ENCODE measurements at regions not wholly inside any gene's neighbourhood (a gene's known extent, or its start where the extent isn't known, plus 50 kb on each side); places are given as distances from the start of the nearest gene placed in this dataset.

DNA sequence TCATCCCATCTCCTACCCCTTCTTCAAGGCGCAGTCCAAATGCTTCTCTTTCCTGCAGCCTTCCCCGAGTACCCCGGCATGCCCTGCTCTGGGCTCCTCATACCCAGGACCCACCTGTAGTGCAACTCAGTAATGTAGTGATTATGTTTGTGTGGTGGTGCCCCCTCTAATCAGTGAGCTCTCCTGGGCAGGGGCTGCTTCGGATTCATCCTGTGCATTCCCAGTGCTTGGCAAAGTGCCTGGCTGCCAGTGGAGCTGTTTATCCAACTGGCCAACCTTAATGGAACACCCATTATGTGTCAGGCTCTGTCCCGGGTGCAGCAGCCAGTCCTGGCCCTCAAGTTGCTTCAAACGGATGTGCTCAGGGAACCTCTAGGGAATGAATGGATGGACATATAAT, 174.4 kb upstream of the LINGO1 start (continued):
- TF ChIP-seq, protein P1, sequence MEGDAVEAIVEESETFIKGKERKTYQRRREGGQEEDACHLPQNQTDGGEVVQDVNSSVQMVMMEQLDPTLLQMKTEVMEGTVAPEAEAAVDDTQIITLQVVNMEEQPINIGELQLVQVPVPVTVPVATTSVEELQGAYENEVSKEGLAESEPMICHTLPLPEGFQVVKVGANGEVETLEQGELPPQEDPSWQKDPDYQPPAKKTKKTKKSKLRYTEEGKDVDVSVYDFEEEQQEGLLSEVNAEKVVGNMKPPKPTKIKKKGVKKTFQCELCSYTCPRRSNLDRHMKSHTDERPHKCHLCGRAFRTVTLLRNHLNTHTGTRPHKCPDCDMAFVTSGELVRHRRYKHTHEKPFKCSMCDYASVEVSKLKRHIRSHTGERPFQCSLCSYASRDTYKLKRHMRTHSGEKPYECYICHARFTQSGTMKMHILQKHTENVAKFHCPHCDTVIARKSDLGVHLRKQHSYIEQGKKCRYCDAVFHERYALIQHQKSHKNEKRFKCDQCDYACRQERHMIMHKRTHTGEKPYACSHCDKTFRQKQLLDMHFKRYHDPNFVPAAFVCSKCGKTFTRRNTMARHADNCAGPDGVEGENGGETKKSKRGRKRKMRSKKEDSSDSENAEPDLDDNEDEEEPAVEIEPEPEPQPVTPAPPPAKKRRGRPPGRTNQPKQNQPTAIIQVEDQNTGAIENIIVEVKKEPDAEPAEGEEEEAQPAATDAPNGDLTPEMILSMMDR (CRISPR knock-in tag; IDR thresholded peaks at IDR 0.05): no peak
- TF ChIP-seq, protein P2, sequence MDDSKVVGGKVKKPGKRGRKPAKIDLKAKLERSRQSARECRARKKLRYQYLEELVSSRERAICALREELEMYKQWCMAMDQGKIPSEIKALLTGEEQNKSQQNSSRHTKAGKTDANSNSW (CRISPR knock-in tag; IDR thresholded peaks at IDR 0.05; ENCODE audit: borderline replicate concordance): no peak
- no peak for TF ChIP-seq THYN1 (CRISPR knock-in tag; IDR thresholded peaks at IDR 0.05; ENCODE audit: borderline replicate concordance, low read depth)
- TF ChIP-seq, protein P3, sequence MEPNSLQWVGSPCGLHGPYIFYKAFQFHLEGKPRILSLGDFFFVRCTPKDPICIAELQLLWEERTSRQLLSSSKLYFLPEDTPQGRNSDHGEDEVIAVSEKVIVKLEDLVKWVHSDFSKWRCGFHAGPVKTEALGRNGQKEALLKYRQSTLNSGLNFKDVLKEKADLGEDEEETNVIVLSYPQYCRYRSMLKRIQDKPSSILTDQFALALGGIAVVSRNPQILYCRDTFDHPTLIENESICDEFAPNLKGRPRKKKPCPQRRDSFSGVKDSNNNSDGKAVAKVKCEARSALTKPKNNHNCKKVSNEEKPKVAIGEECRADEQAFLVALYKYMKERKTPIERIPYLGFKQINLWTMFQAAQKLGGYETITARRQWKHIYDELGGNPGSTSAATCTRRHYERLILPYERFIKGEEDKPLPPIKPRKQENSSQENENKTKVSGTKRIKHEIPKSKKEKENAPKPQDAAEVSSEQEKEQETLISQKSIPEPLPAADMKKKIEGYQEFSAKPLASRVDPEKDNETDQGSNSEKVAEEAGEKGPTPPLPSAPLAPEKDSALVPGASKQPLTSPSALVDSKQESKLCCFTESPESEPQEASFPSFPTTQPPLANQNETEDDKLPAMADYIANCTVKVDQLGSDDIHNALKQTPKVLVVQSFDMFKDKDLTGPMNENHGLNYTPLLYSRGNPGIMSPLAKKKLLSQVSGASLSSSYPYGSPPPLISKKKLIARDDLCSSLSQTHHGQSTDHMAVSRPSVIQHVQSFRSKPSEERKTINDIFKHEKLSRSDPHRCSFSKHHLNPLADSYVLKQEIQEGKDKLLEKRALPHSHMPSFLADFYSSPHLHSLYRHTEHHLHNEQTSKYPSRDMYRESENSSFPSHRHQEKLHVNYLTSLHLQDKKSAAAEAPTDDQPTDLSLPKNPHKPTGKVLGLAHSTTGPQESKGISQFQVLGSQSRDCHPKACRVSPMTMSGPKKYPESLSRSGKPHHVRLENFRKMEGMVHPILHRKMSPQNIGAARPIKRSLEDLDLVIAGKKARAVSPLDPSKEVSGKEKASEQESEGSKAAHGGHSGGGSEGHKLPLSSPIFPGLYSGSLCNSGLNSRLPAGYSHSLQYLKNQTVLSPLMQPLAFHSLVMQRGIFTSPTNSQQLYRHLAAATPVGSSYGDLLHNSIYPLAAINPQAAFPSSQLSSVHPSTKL (CRISPR knock-in tag; IDR thresholded peaks at IDR 0.05): no peak

DNA sequence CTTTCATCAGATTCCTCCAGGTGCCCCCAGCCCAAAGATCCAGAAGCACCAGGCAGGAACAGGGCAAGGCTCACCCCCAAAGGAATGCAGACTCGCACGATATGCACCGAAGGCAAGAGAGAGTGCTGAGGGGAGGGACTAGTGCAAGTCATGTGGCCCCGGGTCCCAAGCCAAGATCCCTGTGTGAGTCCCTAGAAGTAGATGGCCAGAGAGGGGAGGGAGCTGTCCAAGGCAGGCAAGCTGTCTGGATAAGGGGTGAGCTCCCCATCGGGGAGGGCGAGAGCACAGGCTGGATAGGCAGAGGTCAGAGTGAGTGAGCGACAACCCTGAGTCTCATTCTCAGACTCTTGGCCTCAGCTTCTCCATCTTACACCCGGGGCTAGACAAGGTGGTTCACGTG, 171.5 kb upstream of the LINGO1 start:
- Histone ChIP-seq H4K20me1 (ENCODE audit: insufficient read depth, low read length) (no peaks in the 10 kb centered on the region), H3K79me2 (ENCODE audit: insufficient read depth, low read length) (no peaks in the 10 kb centered on the region), H3K9ac (ENCODE audit: insufficient read depth, low read depth, low read length) (no peak overlapping the region), H2AFZ (ENCODE audit: low read length) (no peak overlapping the region), H3K9me3 (ENCODE audit: low read length) (no peaks in the 10 kb centered on the region), H3K27ac (ENCODE audit: extremely low read length, insufficient read depth, low read length) (no peak overlapping the region), H3K27me3 (ENCODE audit: control insufficient read depth in 1 of 2, insufficient read depth in 2 of 2, low read length in 2 of 2) (peaks cover 1 to 3% of the 10 kb centered on the region in 2 experiments; a peak in 3 of 5 replicates), H3K4me1 (ENCODE audit: insufficient read depth, low read length) (no peaks in the 10 kb centered on the region), H3K4me2 (ENCODE audit: low read depth, low read length) (no peak overlapping the region), H3K36me3 (replicated peaks in 1 of 2; ENCODE audit: control insufficient read depth in 1 of 2, insufficient read depth in 2 of 2, low read length in 2 of 2) (no peaks in the 10 kb centered on the region), H3K4me3 (replicated peaks in 1 of 3; ENCODE audit: insufficient read depth in 1 of 3, low read depth in 2 of 3, low read length in 3 of 3) (no peak overlapping the region)
- POLR2A ChIA-PET: no interaction called here
- FAIRE-seq: no peak
- no peak for DNase-seq (ENCODE audit: low spot score)
- ATAC-seq: no peak
- CTCF ChIA-PET (ENCODE audit: low intra/inter-chr PET ratio, low total read pairs): no interaction called here
- 12% methylated on average over 5 of the region's 9 CpGs for WGBS (ENCODE audit: low lambda C conversion rate)
- in situ Hi-C loops (cut with HindIII; ENCODE audit: extremely low pct_ligation_motif_present, low pct_unique_long_range_greater_than_20kb) (loop anchor here (25.0 kb wide), 1 partner anchor 167 kb away; the partner anchor contains the start of gene LINGO1), intact Hi-C loops (cut with micrococcal nuclease; ENCODE audit: unreplicated experiment) (no loop called here)
- no TSS peak for BruUV-seq (replicated peaks)
- TF ChIP-seq, protein P4, sequence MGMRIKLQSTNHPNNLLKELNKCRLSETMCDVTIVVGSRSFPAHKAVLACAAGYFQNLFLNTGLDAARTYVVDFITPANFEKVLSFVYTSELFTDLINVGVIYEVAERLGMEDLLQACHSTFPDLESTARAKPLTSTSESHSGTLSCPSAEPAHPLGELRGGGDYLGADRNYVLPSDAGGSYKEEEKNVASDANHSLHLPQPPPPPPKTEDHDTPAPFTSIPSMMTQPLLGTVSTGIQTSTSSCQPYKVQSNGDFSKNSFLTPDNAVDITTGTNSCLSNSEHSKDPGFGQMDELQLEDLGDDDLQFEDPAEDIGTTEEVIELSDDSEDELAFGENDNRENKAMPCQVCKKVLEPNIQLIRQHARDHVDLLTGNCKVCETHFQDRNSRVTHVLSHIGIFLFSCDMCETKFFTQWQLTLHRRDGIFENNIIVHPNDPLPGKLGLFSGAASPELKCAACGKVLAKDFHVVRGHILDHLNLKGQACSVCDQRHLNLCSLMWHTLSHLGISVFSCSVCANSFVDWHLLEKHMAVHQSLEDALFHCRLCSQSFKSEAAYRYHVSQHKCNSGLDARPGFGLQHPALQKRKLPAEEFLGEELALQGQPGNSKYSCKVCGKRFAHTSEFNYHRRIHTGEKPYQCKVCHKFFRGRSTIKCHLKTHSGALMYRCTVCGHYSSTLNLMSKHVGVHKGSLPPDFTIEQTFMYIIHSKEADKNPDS (CRISPR knock-in tag; IDR thresholded peaks at IDR 0.05): no peak
- TF ChIP-seq PHF5A (CRISPR knock-in tag; IDR thresholded peaks at IDR 0.05; ENCODE audit: low read depth, unreplicated experiment) (no peak), MLLT10 (CRISPR knock-in tag; IDR thresholded peaks at IDR 0.05) (no peak), ZNF672 (CRISPR knock-in tag; IDR thresholded peaks at IDR 0.05) (no peak), SMAD9 (CRISPR knock-in tag; IDR thresholded peaks at IDR 0.05) (no peak), SP2 (CRISPR knock-in tag; IDR thresholded peaks at IDR 0.05) (no peak), NFIC (IDR thresholded peaks at IDR 0.05; ENCODE audit: low read length) (no peak), LCORL (IDR thresholded peaks at IDR 0.05) (no peak), LCORL (CRISPR knock-in tag; IDR thresholded peaks at IDR 0.05) (no peak), ZSCAN22 (CRISPR knock-in tag; IDR thresholded peaks at IDR 0.05) (no peak)
- TF ChIP-seq, protein P5, sequence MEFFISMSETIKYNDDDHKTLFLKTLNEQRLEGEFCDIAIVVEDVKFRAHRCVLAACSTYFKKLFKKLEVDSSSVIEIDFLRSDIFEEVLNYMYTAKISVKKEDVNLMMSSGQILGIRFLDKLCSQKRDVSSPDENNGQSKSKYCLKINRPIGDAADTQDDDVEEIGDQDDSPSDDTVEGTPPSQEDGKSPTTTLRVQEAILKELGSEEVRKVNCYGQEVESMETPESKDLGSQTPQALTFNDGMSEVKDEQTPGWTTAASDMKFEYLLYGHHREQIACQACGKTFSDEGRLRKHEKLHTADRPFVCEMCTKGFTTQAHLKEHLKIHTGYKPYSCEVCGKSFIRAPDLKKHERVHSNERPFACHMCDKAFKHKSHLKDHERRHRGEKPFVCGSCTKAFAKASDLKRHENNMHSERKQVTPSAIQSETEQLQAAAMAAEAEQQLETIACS (CRISPR knock-in tag; IDR thresholded peaks at IDR 0.05): no peak
